ENCODE measurements at regions not wholly inside any gene's neighbourhood (a gene's known extent, or its start where the extent isn't known, plus 50 kb on each side); places are given as distances from the start of the nearest gene placed in this dataset.
"Not testable (repeated sequence)": the region's sequence is repeated elsewhere in the genome, so short reads cannot be mapped to it uniquely, and the experiment has no call there.

- no peak for DNase-seq (ENCODE audit: low spot score)
These were observed 742.5 kb upstream of the MDGA2 start for GRCh38 chr14:48417715-48418500.

GRCh38 chr14:48401321-48401720, 725.9 kb upstream of the MDGA2 start:
- DNase-seq (ENCODE audit: low spot score): no peak

- no peak for DNase-seq (ENCODE audit: low spot score)
These were observed 723.4 kb upstream of the MDGA2 start for GRCh38 chr14:48398675-48399282.

- DNase-seq (ENCODE audit: low spot score): no peak
These were observed 716.3 kb upstream of the MDGA2 start for GRCh38 chr14:48391661-48392060.

GRCh38 chr14:48390346-48390745, 714.9 kb upstream of the MDGA2 start:
- DNase-seq (ENCODE audit: low spot score): no peak

GRCh38 chr14:48384821-48385220, 709.4 kb upstream of the MDGA2 start:
- no peak for DNase-seq (ENCODE audit: low spot score)

- DNase-seq (ENCODE audit: low spot score): no peak
These were observed 707.6 kb upstream of the MDGA2 start for GRCh38 chr14:48382961-48383360.

GRCh38 chr14:48378541-48378940, 703.1 kb upstream of the MDGA2 start:
- DNase-seq (ENCODE audit: low spot score): no peak

- no peak for DNase-seq (ENCODE audit: low spot score)
These were observed 698.6 kb upstream of the MDGA2 start for GRCh38 chr14:48373981-48374380.

GRCh38 chr14:48350971-48351370, 675.6 kb upstream of the MDGA2 start:
- DNase-seq (ENCODE audit: low spot score): no peak

GRCh38 chr14:48349689-48350088, 674.3 kb upstream of the MDGA2 start:
- DNase-seq (ENCODE audit: low spot score): no peak

- no peak for DNase-seq (ENCODE audit: low spot score)
These were observed 665.7 kb upstream of the MDGA2 start for GRCh38 chr14:48341069-48341468.

- no peak for DNase-seq (ENCODE audit: low spot score)
These were observed 658.0 kb upstream of the MDGA2 start for GRCh38 chr14:48333221-48333920.

- no peak for DNase-seq (ENCODE audit: low spot score)
These were observed 656.0 kb upstream of the MDGA2 start for GRCh38 chr14:48331421-48331820.

GRCh38 chr14:48325486-48325885, 650.1 kb upstream of the MDGA2 start:
- no peak for DNase-seq (ENCODE audit: low spot score)

- DNase-seq (ENCODE audit: low spot score): no peak
These were observed 648.3 kb upstream of the MDGA2 start for GRCh38 chr14:48323665-48324064.

- DNase-seq (ENCODE audit: low spot score): no peak
These were observed 644.4 kb upstream of the MDGA2 start for GRCh38 chr14:48319823-48320222.

- DNase-seq (ENCODE audit: low spot score): no peak
These were observed 629.3 kb upstream of the MDGA2 start for GRCh38 chr14:48304729-48305128.

- DNase-seq (ENCODE audit: low spot score): no peak
These were observed 614.3 kb upstream of the MDGA2 start for GRCh38 chr14:48289701-48290100.

- not testable (repeated sequence) for DNase-seq (ENCODE audit: low spot score)
These were observed 609.8 kb upstream of the MDGA2 start for GRCh38 chr14:48285217-48285616.

GRCh38 chr14:48275301-48275700, 599.9 kb upstream of the MDGA2 start:
- no peak for DNase-seq (ENCODE audit: low spot score)

GRCh38 chr14:48274826-48275225, 599.4 kb upstream of the MDGA2 start:
- DNase-seq (ENCODE audit: low spot score): no peak

- DNase-seq (ENCODE audit: low spot score): not testable (repeated sequence)
These were observed 592.5 kb upstream of the MDGA2 start for GRCh38 chr14:48267926-48268325.

All from ureter (tissue), 1 donor.